HFF-Myc (cell line): ENCODE measurements at regions not wholly inside any gene's neighbourhood (a gene's known extent, or its start where the extent isn't known, plus 50 kb on each side); places are given as distances from the start of the nearest gene placed in this dataset.
"Not testable (repeated sequence)": the region's sequence is repeated elsewhere in the genome, so short reads cannot be mapped to it uniquely, and the experiment has no call there.

Experiments used
- DNase-seq: peaks from one replicate; pipeline ENCODE4 v3.0.0-alpha.2; 2011; ENCODE audit warnings: low read depth; ENCODE audit errors: extremely low read depth
- H3K4me3 ChIP-seq: replicated peaks from 2 replicates; pipeline ENCODE4 v1.5.1; 2011; ENCODE audit warnings: low read depth, mild to moderate bottlenecking, control low read depth, low read length
- CTCF ChIP-seq: IDR thresholded peaks from 2 replicates; pipeline ENCODE4 v1.5.1; 2012; ENCODE audit warnings: mild to moderate bottlenecking, low read depth, low read length, control low read depth; ENCODE audit errors: missing control alignments

- DNase-seq: no peak
- no peak overlapping the region for H3K4me3 ChIP-seq
- no peak for TF ChIP-seq CTCF
Measured at GRCh38 chr20:53822534-53822933, 228.9 kb upstream of the ZNF217 start.

- no peak for DNase-seq
- TF ChIP-seq CTCF: no peak
- no peak overlapping the region for H3K4me3 ChIP-seq
Measured at GRCh38 chr20:53819973-53820451, 226.4 kb upstream of the ZNF217 start.

GRCh38 chr20:53818457-53819177 is 225.0 kb upstream of the ZNF217 start:
- TF ChIP-seq CTCF: no peak
- H3K4me3 ChIP-seq: no peak overlapping the region

GRCh38 chr20:53817513-53817912 is 223.9 kb upstream of the ZNF217 start:
- DNase-seq, H3K4me3 ChIP-seq: not testable (repeated sequence)

More at GRCh38 chr20:53818457-53819177, 225.0 kb upstream of the ZNF217 start:
- DNase-seq: no peak

GRCh38 chr20:53816872-53817398 is 223.3 kb upstream of the ZNF217 start:
- no peak overlapping the region for H3K4me3 ChIP-seq
- no peak for TF ChIP-seq CTCF
- no peak for DNase-seq

- no peak overlapping the region for H3K4me3 ChIP-seq
- DNase-seq: no peak
- TF ChIP-seq CTCF: no peak
Measured at GRCh38 chr20:53815509-53815908, 221.9 kb upstream of the ZNF217 start.

GRCh38 chr20:53814060-53814459 is 220.4 kb upstream of the ZNF217 start:
- TF ChIP-seq CTCF: no peak
- DNase-seq: no peak
- no peak overlapping the region for H3K4me3 ChIP-seq
